ENCODE measurements at regions not wholly inside any gene's neighbourhood (a gene's known extent, or its start where the extent isn't known, plus 50 kb on each side); places are given as distances from the start of the nearest gene placed in this dataset.
"Not testable (repeated sequence)": the region's sequence is repeated elsewhere in the genome, so short reads cannot be mapped to it uniquely, and the experiment has no call there.

- POLR2A ChIA-PET = no interaction called here
- CTCF ChIA-PET = no interaction called here
These were observed 193.9 kb upstream of the AGR3 start for GRCh38 chr7:17075601-17076255.

- ChIA-PET CTCF (no interaction called here), POLR2A (no interaction called here)
These were observed 196.5 kb upstream of the AGR3 start for GRCh38 chr7:17078298-17078697.

GRCh38 chr7:17083392-17084165 is 201.8 kb upstream of the AGR3 start:
- CTCF ChIA-PET = no interaction called here
- POLR2A ChIA-PET = no interaction called here

GRCh38 chr7:17084166-17084475 is 202.3 kb upstream of the AGR3 start:
- CTCF ChIA-PET = no interaction called here

GRCh38 chr7:17085186-17085585 is 203.4 kb upstream of the AGR3 start:
- CTCF ChIA-PET = no interaction called here

More at GRCh38 chr7:17084166-17084475, 202.3 kb upstream of the AGR3 start:
- POLR2A ChIA-PET = no interaction called here

GRCh38 chr7:17086403-17086802 is 204.6 kb upstream of the AGR3 start:
- ChIA-PET CTCF (no interaction called here), POLR2A (no interaction called here)

More at GRCh38 chr7:17085186-17085585, 203.4 kb upstream of the AGR3 start:
- POLR2A ChIA-PET = no interaction called here

GRCh38 chr7:17090751-17091150 is 207.7 kb upstream of the AHR start:
- POLR2A ChIA-PET = no interaction called here
- CTCF ChIA-PET = no interaction called here

GRCh38 chr7:17093461-17093860 is 205.0 kb upstream of the AHR start:
- CTCF ChIA-PET = no interaction called here
- POLR2A ChIA-PET = no interaction called here

- CTCF ChIA-PET = no interaction called here
- POLR2A ChIA-PET = no interaction called here
These were observed 203.4 kb upstream of the AHR start for GRCh38 chr7:17094963-17095574.

- POLR2A ChIA-PET = no interaction called here
- CTCF ChIA-PET = no interaction called here
These were observed 202.5 kb upstream of the AHR start for GRCh38 chr7:17095931-17096330.

GRCh38 chr7:17097668-17098297 is 200.7 kb upstream of the AHR start:
- ChIA-PET POLR2A (no interaction called here), CTCF (no interaction called here)

GRCh38 chr7:17098515-17098914 is 199.9 kb upstream of the AHR start:
- CTCF ChIA-PET = no interaction called here
- POLR2A ChIA-PET = no interaction called here

- CTCF ChIA-PET = no interaction called here
- POLR2A ChIA-PET = no interaction called here
These were observed 199.1 kb upstream of the AHR start for GRCh38 chr7:17099083-17099973.

GRCh38 chr7:17099974-17100509 is 198.4 kb upstream of the AHR start:
- CTCF ChIA-PET, POLR2A ChIA-PET: not testable (repeated sequence)

GRCh38 chr7:17101207-17101696 is 197.2 kb upstream of the AHR start:
- POLR2A ChIA-PET = no interaction called here

GRCh38 chr7:17103170-17103569 is 195.3 kb upstream of the AHR start:
- ChIA-PET CTCF (interaction anchor here (1.0 kb wide), 1 partner anchor 47 kb away, joined by 3 read pairs; no protein-coding TSS in a partner anchor), POLR2A (no interaction called here)

More at GRCh38 chr7:17101207-17101696, 197.2 kb upstream of the AHR start:
- CTCF ChIA-PET = no interaction called here

- POLR2A ChIA-PET = no interaction called here
- CTCF ChIA-PET = interaction anchor here (1.0 kb wide), 1 partner anchor 47 kb away, joined by 3 read pairs; no protein-coding TSS in a partner anchor
These were observed 194.5 kb upstream of the AHR start for GRCh38 chr7:17103984-17104383.

GRCh38 chr7:17104419-17104818 is 194.0 kb upstream of the AHR start:
- ChIA-PET POLR2A (no interaction called here), CTCF (no interaction called here)

- POLR2A ChIA-PET = no interaction called here
- CTCF ChIA-PET = interaction anchor here (0.6 kb wide), 1 partner anchor 123 kb away, joined by 3 read pairs; no protein-coding TSS in a partner anchor
These were observed 192.8 kb upstream of the AHR start for GRCh38 chr7:17105701-17106100.

All from activated CD8-positive, alpha-beta memory T cell treated with anti-CD3 and anti-CD28 coated beads for 36 hours (primary cell).